ENCODE measurements at regions not wholly inside any gene's neighbourhood (a gene's known extent, or its start where the extent isn't known, plus 50 kb on each side); places are given as distances from the start of the nearest gene placed in this dataset.

DNA sequence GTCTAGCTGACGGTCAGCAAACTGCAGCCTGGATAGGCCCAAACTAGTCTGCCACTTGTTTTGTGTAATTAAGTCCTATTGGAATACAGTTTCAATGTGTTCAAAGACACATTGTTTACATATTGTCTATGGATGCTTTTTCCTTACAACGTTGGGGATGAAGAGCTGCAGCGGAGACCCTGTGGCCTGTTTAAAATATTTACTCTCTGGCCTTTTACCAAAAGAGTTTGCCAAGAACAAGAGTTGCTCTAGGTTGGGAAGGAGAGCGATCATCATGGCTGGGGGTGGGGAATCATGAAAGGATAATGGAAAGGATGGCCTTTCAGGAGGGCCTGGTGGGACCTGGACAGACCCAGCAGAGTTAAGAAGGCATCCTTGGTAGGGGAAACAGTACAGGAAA is 274.9 kb upstream of the ZFHX3 start:
- intact Hi-C loops (cut with micrococcal nuclease): no loop called here

DNA sequence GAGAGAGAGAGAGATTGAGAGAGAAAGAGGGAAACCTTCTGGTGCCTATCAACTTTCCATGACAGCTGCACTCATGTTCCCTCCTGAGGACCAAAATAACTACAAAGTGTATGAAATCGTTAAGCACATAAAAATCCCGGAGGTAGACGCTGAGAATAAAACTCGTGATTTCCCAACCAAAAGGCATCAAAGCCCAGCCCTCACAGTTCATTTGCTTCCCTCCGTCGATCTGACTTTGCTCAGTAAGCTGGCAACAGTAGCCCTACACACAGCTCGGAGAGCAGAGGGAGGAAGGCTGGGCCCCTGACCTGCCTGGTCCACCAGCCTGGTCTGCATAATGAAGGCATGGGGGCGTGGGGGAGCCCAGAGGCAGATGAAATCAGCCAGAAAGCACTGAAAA is 273.9 kb upstream of the ZFHX3 start:
- intact Hi-C loops (cut with micrococcal nuclease): no loop called here

DNA sequence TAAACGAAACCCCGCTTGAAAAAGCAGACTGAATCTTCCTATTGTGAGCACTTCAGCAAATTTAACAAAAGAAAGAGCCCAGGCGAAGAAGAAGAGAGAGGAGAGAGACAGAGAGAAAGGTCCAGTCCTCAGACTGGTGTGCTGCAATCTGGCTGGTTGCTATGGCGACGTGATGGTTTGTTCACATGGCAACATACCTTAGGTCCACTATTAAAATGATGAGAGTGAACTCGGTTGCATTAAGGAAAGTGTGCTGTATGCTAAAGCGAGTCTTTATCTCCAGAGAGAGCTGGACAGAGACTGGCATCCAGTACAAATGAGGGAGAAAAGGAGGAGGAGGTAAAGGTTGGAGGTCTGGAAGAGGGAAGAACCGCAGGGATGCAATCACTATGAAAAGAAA is 271.8 kb upstream of the ZFHX3 start:
- intact Hi-C loops (cut with micrococcal nuclease): no loop called here

DNA sequence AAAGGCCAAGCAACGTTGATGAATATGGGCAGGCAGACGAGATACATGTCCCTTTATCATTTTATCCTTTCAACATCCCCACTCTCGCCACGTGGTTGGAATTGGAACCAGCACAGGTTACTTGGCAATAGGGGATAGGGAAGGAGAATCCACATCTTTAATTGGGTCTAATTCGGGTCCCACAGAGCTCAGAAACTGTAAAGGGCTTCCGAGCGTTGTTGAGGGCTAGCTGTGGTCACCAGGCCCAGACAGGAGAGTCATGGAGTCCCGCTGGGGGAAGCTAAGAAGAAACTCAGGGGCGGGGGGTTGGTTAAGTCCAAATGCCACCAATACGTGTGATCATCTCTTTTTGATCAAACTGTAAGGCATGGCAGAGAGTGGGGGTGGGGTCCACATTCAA is 271.3 kb upstream of the ZFHX3 start:
- intact Hi-C loops (cut with micrococcal nuclease): no loop called here

DNA sequence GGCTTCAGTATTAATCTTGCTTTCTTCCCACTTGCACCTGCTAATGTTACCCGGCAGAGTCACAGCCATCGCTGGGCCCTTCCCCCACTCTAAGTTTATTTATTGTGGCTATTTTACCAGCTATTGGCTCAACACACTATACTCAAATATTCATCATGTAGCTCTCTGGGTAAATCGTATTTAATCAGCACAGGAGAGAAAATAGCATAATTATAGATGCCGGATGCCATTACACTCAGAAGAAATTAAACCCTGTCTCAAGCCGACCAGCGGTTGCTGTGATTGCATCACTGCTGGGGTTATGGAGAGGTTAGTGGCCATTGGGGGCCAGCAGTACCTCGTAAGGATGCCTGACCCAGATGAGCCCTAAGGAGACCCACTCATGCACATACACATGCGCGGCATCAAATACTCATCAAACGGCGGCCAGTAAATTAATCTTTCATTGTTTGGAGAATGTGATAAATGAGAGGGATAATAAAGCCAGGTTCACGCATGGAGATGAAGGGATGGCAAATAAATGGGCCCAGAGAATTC is 269.5 kb upstream of the ZFHX3 start:
- intact Hi-C loops (cut with micrococcal nuclease): no loop called here

GRCh38 chr16:73315645-73316044 is 267.7 kb upstream of the ZFHX3 start:
- intact Hi-C loops (cut with micrococcal nuclease): no loop called here

- intact Hi-C loops (cut with micrococcal nuclease): no loop called here
Measured at GRCh38 chr16:73313950-73314349, 266.0 kb upstream of the ZFHX3 start.

DNA sequence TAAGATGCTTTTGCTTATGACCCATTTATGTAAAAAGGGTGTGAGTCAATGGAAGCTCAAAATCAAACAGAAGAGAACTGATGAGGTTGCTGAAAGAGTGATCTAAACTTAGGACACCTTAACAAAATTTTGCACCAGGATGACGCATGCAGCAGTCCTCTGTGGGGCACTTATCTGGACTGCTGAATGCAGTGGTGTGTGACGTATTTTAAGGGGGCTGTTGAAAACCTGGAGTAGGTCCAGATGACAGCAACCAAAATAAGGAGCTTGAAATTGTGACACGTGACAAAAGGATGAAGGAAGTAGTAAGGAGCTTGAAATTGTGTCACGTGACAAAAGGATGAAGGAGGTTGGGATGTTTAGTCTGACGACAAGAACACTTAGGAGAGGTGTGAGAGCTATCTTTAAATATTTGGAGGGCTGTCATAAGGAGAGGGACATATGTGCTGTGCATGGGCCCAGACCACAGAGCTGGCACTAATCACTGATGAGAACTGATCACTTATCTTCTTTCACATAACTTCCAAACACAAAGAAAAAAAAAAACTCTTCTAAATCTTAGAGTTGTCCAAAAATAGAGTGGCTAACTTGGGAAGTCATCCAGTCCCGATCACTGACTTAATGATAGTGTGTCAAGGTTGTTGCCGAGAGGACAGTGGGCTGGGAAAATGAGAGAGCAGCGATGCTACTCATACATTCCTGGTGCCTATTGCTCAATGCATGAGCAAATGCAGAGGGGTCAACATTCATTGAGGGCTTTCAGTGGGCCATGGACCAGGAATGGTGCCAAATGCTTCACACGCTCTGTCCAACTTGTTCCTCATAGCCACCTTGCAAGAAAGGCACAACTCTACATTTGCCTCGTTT is 264.2 kb upstream of the ZFHX3 start:
- intact Hi-C loops (cut with micrococcal nuclease): no loop called here

DNA sequence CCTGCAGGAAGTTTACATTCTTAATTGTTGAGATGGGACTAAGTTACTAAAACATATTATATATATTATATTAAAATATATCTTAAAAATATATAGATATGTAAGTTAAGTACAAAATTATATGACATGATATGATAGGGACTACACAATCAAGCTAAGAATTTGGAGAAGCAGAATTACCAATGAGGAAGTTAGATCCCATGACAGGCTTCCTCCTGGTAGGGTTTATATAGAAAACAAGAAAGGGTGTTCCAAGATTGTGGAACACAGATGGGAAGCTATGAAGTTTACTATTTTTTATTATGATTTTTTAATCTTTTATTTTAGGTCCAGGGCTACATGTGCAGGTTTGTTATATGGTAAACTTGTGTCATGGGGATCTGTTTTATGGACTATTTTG is 260.8 kb upstream of the ZFHX3 start:
- intact Hi-C loops (cut with micrococcal nuclease): no loop called here

DNA sequence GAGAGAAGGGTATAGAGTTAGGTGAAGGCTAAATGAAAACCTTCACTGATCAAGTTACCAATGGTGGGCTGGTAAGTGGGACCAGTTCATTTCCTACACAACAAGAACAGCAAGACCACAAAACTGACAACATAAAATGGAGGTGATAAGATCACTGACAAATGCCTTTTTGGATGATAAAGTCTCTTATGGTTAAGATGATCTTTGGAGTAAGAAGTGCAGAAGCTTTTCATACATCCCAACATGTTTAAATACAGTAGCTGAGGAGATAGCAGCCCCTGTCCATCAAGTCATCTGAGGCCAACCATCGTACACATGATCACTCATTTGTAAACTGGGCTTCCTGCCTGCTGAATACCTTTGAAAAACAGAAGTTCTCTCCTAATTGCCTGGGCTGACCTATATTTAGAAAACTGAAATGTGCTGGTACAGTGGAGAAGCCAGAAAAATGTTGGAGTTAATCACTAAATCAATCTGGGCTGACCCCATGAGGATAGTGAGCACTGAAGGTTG is 259.0 kb upstream of the ZFHX3 start:
- intact Hi-C loops (cut with micrococcal nuclease): no loop called here

GRCh38 chr16:73304008-73304774 is 256.3 kb upstream of the ZFHX3 start:
- intact Hi-C loops (cut with micrococcal nuclease): no loop called here

- intact Hi-C loops (cut with micrococcal nuclease): no loop called here
Measured at GRCh38 chr16:73302942-73303341, 255.0 kb upstream of the ZFHX3 start.

DNA sequence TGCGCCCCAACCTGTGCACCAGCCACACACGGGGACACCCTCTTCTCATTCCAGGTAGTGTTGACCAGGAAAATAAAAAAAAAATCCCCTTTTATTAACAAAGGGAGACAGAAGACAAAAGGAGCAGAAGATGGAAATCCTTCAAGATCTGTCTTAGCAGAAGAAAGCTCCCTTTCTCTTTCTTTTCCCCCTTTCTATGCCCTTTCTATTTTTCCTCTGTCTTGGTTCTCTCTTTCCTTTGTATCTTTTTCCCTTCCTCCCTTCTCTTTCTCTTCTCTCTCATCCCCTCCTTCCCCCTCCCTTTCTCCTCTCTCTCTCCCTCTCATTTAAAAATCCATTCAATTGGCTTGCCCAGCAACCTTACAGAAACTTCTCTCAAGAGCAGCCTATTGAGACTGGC is 254.1 kb upstream of the ZFHX3 start:
- intact Hi-C loops (cut with micrococcal nuclease): no loop called here

DNA sequence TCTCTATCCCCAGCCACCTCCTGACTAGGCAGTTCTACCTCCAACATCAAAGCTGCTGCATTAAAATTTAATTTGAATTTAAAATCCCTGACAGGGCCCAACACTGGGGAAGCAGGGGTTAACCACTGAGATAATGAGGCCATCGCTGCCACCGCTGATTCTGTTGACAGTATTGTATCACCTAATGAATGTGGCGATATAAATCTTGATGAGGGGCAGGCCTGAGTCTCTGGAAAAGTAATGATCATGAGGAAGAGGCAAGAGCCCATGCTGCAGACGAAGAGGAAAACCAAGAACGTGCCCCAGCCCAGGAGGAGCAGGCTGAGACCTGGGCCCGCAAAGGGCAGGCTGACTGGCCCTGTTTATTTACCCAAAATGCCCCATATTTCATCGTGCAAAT is 251.4 kb upstream of the ZFHX3 start:
- intact Hi-C loops (cut with micrococcal nuclease): no loop called here

DNA sequence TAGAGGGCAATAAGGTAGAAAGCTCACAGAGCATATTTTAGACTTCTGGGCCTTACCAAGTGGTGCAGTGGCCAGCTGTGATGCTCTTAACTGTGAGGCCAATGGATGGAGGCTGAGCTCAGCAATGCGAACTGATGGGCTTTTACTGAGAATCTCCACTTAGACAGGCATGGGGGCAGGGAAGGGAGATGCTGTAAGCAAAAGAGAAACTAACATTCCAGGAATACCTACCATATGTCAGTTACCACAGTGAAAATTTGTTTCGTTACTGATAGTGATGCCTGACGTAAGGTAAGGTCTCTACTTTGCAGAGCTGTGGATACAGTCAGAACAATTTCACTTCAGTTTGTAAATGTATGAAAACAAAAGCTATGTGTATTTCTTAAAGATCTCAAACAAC is 250.6 kb upstream of the ZFHX3 start:
- intact Hi-C loops (cut with micrococcal nuclease): no loop called here

DNA sequence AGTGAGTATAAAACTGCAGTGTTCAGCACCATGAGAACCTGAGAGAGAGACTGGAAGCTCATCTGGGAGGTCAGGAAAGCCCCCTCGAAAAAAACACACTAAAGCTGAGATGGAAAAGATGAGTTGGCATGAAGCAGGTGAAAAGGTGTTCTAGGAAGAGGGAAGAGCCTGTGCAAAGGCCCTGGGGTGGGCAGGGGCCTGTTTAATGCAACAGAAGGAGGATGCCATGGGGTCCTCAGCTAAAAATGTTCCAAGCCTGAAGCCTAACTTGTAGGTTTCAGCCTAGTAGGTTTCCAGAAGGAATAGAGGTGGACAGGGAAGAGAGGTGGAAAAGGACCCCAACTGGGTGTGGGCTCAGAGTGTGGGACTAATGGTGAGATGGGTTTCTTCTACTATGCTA is 242.3 kb upstream of the ZFHX3 start:
- intact Hi-C loops (cut with micrococcal nuclease): no loop called here

DNA sequence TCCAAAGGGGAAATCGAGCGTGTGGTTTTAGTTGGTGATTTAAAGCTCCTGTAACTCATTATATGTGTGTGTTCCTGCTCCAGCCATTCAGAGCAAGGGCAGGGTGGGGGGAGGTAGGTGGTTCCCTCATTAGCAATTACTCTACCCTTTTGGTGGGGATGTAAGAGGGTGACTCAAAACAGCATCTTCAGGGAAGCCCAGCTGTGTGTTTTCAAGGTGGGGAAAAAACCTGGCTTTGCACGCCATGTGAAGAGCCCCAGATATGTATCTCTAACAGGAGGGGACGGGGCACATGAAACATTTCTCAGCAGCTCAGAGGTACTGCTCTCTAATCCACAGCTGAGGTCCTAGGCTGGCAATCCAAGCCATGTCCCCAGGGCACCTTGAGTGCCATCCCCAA is 241.3 kb upstream of the ZFHX3 start:
- intact Hi-C loops (cut with micrococcal nuclease): no loop called here

DNA sequence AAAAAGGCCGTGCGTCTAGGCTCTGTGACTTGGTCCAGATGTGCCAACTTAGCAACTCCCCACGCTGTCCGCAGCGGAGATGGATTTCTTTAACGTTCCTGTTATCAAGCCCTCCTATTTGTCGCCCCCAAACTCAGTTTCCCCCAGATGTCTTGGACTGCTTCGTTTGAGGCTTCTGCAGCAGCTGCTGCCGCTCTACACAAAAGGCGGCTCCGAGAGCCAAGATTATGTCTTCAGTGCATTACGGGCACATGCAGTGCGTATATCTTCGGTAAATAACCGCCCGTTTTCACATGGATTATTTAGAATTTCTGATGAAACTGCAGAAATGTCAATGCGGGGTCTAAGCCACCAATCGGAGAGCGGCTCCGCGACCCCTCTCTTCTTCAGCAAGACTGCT is 240.6 kb upstream of the ZFHX3 start:
- intact Hi-C loops (cut with micrococcal nuclease): no loop called here

- intact Hi-C loops (cut with micrococcal nuclease): no loop called here
Measured at GRCh38 chr16:73287859-73288405, 240.0 kb upstream of the ZFHX3 start.

DNA sequence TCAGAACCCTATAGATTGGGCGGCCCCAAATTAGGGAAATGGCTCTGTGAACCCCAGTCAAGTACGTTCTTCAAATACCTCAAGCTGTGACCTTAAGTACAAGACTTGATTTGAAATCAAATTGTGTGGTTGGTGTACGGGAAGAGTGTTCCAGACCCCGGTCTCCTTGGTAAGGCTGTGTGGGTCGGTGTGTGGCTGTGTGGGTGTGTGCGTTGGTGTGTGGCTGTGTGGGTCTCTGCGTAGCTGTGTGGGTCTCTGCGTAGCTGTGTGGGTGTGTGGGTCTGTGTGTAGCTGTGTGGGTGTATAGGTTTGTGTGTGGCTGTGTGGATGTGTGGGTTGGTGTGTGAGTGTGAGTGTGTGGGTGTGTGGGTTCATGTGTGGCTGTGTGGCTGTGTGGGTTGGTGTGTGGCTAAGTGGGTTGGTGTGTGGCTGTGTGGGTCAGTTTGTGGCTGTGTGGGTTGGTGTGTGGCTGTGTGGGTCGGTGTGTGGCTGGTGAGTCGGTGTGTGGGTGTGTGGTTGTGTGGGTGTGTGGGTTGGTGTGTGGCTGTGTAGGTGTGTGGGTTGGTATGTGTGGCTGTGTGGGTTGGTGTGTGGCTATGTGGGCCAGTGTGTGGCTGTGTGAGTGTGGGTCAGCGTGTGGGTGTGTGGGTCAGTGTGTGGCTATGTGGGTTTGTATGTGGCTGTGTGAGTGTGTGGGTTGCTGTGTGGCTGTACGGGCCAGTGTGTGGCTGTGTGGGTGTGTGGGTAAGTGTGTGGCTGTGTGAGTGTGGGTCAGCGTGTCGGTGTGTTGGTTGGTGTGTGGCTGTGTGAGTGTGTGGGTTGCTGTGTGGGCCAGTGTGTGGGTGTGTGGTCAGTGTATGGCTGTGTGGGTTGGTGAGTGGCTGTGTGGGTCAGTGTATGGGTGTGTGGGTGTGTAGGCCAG is 238.7 kb upstream of the ZFHX3 start:
- intact Hi-C loops (cut with micrococcal nuclease): no loop called here
